Stomach (tissue), 8 donors: ENCODE measurements at regions not wholly inside any gene's neighbourhood (a gene's known extent, or its start where the extent isn't known, plus 50 kb on each side); places are given as distances from the start of the nearest gene placed in this dataset.
"Not testable (repeated sequence)": the region's sequence is repeated elsewhere in the genome, so short reads cannot be mapped to it uniquely, and the experiment has no call there.

Experiments
- DNase-seq, 2 donors: peaks; one replicate each; pipeline versions ENCODE4 v3.0.0 to v3.0.0-alpha.2; 2013 to 2019
- H3K27ac ChIP-seq, 5 donors: fragments of 200-600 bp in 4 of 5; sonication (generic) in 4 of 5; one replicate each; pipeline ENCODE4 v1.5.1; 2013 to 2019; ENCODE audit warnings: mild to moderate bottlenecking in 1 of 5, moderate library complexity in 1 of 5
- H3K27me3 ChIP-seq, 3 donors: fragments of 200-600 bp; sonication (generic); one replicate each; pipeline ENCODE4 v1.5.1; 2017 to 2019; ENCODE audit warnings: mixed run types in 1 of 3
- H3K36me3 ChIP-seq, 4 donors: fragments of 200-600 bp; sonication (generic); 1 replicate in 3 of 4; 2 replicates in 1 of 4; pipeline ENCODE4 v1.5.1; 2016 to 2019
- H3K4me1 ChIP-seq, 4 donors: fragments of 200-600 bp; sonication (generic); one replicate each; pipeline ENCODE4 v1.5.1; 2016 to 2019
- H3K4me3 ChIP-seq, 4 donors: fragments of 200-600 bp; sonication (generic) in 3 of 4; one replicate each; pipeline ENCODE4 v1.5.1; 2016 to 2019; ENCODE audit warnings: mild to moderate bottlenecking in 1 of 4
- H3K9me3 ChIP-seq, 4 donors: fragments of 200-600 bp; sonication (generic); one replicate each; pipeline ENCODE4 v1.5.1; 2016 to 2019
- EP300 ChIP-seq: sonication (generic); formaldehyde crosslinking; IDR thresholded peaks from one replicate; pipeline ENCODE4 v1.6.1; 2017; ENCODE audit warnings: antibody characterized with exemption
- POLR2A ChIP-seq, 4 donors: fragments of 450-650 bp; IDR thresholded peaks; one replicate each; pipeline ENCODE4 v1.6.1; 2016; ENCODE audit warnings: antibody characterized with exemption in 4 of 4, control low read depth in 2 of 4, mild to moderate bottlenecking in 1 of 4, moderate library complexity in 1 of 4
- POLR2AphosphoS5 ChIP-seq, 3 donors: sonication (generic); formaldehyde crosslinking; IDR thresholded peaks; one replicate each; pipeline ENCODE4 v1.6.1; 2016; ENCODE audit warnings: antibody characterized with exemption in 3 of 3
- WGBS, 5 donors: extraction: QIAGEN DNeasy Blood & Tissue Kit in 3 of 5; methylation state at CpG; one replicate each; pipeline versions ENCODE4 v1.1.5 to v1.1.7; 2013 to 2018; 5-methylcytosine and 5-hydroxymethylcytosine counted together
- intact Hi-C: fragments of 100-400 bp; cut with DNase I; formaldehyde crosslinking; loops from one replicate; pipeline ENCODE4 v1.15.1; 2023; ENCODE audit warnings: low total_unique reads
- TF ChIP-seq, protein P1 (sequence below), 7 experiments: fragments of 450-650 bp in 4 of 7; fragments of 200-600 bp in 3 of 7; sonication (generic) in 3 of 7; IDR thresholded peaks; one replicate each; pipeline ENCODE4 v1.5.1; 2016 to 2019; ENCODE audit warnings: antibody characterized with exemption in 7 of 7, control low read depth in 2 of 7, mild to moderate bottlenecking in 1 of 7
- donor health status: healthy with polysubstance abuse.
- donor health status: Bipolar disorder and iron deficiency.
- donor health status: healthy.

DNA sequence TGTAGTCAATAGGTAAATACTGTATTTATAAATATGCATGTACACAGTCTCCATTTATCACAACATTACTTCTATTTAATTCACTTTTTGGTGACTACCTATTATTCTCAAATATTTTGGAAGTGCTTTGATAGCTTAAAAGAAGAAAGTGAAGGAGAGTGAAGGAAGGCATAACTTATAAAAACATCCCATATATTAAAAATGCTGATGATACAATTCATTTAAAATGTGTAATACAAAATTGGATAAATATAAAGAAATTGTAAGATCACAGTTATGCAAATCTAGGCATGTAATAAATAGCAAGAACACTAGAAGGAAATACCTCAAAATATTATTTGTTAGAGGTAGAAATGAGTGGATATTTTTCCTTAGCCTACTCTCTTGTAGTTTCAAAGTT lies 111.6 kb upstream of the ADTRP start:
- TF ChIP-seq, protein P1, sequence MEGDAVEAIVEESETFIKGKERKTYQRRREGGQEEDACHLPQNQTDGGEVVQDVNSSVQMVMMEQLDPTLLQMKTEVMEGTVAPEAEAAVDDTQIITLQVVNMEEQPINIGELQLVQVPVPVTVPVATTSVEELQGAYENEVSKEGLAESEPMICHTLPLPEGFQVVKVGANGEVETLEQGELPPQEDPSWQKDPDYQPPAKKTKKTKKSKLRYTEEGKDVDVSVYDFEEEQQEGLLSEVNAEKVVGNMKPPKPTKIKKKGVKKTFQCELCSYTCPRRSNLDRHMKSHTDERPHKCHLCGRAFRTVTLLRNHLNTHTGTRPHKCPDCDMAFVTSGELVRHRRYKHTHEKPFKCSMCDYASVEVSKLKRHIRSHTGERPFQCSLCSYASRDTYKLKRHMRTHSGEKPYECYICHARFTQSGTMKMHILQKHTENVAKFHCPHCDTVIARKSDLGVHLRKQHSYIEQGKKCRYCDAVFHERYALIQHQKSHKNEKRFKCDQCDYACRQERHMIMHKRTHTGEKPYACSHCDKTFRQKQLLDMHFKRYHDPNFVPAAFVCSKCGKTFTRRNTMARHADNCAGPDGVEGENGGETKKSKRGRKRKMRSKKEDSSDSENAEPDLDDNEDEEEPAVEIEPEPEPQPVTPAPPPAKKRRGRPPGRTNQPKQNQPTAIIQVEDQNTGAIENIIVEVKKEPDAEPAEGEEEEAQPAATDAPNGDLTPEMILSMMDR (IDR thresholded peaks at IDR 0.05) = no peak
- no peak for TF ChIP-seq POLR2A (IDR thresholded peaks at IDR 0.05)
- no peak for TF ChIP-seq EP300
- TF ChIP-seq POLR2AphosphoS5 (IDR thresholded peaks at IDR 0.05) = no peak
- no peaks in the 10 kb centered on the region for H3K36me3 ChIP-seq
- DNase-seq = no peak
- intact Hi-C loops = no loop called here
- H3K4me3 ChIP-seq = no peak overlapping the region
- H3K27ac ChIP-seq = no peak overlapping the region
- H3K4me1 ChIP-seq = no peaks in the 10 kb centered on the region
- H3K27me3 ChIP-seq = no peaks in the 10 kb centered on the region
- H3K9me3 ChIP-seq = no peaks in the 10 kb centered on the region

DNA sequence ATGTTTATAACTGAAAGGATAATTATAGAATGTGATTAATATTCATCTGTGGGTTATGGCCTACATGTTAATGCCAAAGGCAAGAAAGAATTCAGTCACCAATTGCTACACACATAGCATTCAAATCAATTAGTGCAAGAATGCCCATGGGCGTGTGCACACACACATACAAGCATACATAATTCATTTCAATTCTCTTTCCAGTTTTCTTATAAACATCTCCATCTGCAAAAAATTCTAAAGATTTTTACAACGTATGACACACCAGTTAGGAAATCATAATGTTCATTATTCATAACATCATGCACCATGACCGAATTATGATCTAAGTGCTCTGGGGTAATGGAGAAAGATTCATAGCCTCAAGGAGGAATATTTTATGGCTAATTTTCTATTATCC lies 111.0 kb upstream of the ADTRP start:
- intact Hi-C loops = no loop called here
- TF ChIP-seq POLR2AphosphoS5 (IDR thresholded peaks at IDR 0.05) (no peak), POLR2A (IDR thresholded peaks at IDR 0.05) (no peak), EP300 (no peak)
- TF ChIP-seq, protein P1 (IDR thresholded peaks at IDR 0.05) = no peak
- no peak for DNase-seq
- Histone ChIP-seq H3K4me3 (no peak overlapping the region), H3K36me3 (no peaks in the 10 kb centered on the region), H3K9me3 (no peaks in the 10 kb centered on the region), H3K27me3 (no peaks in the 10 kb centered on the region), H3K27ac (no peak overlapping the region), H3K4me1 (no peaks in the 10 kb centered on the region)
- 61 to 95% (median 88%) methylated on average over 3 of the region's 3 CpGs for WGBS, 5 donors

DNA sequence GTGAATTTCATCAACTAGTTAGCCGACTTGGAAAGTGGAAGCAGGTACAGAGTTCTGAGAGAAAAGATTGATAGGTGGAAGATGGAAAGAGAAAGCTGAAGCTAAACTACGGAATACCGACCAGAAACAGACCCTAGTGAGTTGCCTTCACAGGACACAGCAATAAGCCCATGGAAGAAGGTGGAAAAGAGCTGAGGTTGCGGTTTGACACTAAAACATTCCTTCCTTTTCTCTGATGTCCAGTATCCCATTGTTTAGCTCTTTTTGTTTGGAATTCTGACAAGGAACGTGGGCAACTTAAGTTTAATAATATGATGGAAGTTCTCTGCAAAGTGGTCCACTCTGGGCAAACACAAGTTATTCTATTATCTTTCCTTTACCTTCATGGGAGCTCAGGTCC lies 110.1 kb upstream of the ADTRP start:
- DNase-seq = no peak
- Histone ChIP-seq H3K36me3 (no peaks in the 10 kb centered on the region), H3K4me3 (no peak overlapping the region), H3K27ac (no peak overlapping the region), H3K9me3 (no peaks in the 10 kb centered on the region), H3K4me1 (no peaks in the 10 kb centered on the region), H3K27me3 (no peaks in the 10 kb centered on the region)
- WGBS, 5 donors = 88 to 93% (median 90%) methylated on average over 5 of the region's 5 CpGs
- intact Hi-C loops = no loop called here
- TF ChIP-seq POLR2A (IDR thresholded peaks at IDR 0.05) = no peak
- TF ChIP-seq POLR2AphosphoS5 (IDR thresholded peaks at IDR 0.05) = no peak
- no peak for TF ChIP-seq EP300

DNA sequence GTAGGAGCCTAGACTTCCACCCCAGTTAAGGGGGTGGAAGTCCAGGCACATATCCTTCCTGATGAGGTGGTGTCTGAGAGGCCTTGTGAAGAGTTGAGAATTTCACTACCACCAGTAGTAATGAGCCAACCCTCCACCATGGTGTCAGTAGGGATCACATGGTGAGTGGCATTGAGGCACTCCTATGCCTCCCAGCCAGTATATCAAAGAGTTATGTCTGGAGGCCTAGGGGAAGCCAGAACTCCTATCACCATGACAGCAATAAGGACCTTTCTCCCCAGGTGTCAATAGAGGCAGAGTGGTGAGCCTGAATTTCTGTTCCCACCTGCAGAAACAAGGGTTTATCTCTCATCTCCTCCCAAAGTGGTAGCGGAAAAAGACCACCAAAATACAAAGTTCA lies 106.6 kb upstream of the ADTRP start:
- no peaks in the 10 kb centered on the region for H3K4me1 ChIP-seq
- DNase-seq = no peak
- H3K36me3 ChIP-seq = no peaks in the 10 kb centered on the region
- no peak overlapping the region for H3K4me3 ChIP-seq
- H3K9me3 ChIP-seq = no peaks in the 10 kb centered on the region
- TF ChIP-seq POLR2A (IDR thresholded peaks at IDR 0.05) = no peak
- no peak for TF ChIP-seq EP300
- TF ChIP-seq, protein P1 (IDR thresholded peaks at IDR 0.05) = no peak
- TF ChIP-seq POLR2AphosphoS5 (IDR thresholded peaks at IDR 0.05) = no peak
- H3K27me3 ChIP-seq = no peaks in the 10 kb centered on the region
- 85 to 97% (median 90%) methylated on average over 1 of the region's 1 CpG for WGBS, 5 donors
- intact Hi-C loops = no loop called here
- H3K27ac ChIP-seq = no peak overlapping the region

DNA sequence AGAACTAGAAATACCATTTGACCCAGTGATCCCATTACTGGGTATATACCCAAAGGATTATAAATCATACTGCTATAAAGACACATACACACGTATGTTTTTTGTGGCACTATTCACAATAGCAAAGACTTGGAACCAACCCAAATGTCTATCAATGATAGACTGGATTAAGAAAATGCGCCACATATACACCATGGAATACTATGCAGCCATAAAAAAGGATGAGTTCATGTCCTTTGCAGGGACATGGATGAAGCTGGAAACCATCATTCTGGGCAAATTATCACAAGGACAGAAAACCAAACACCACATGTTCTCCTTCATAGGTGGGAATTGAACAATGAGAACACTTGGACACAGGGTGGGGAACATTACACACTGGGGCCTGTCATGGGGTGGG lies 104.9 kb upstream of the ADTRP start:
- H3K9me3 ChIP-seq, H3K4me1 ChIP-seq, DNase-seq, H3K36me3 ChIP-seq, H3K27ac ChIP-seq, H3K4me3 ChIP-seq, intact Hi-C loops, H3K27me3 ChIP-seq: not testable (repeated sequence)
- WGBS, 5 donors = 50 to 96% (median 94%) methylated on average over 2 of the region's 2 CpGs

DNA sequence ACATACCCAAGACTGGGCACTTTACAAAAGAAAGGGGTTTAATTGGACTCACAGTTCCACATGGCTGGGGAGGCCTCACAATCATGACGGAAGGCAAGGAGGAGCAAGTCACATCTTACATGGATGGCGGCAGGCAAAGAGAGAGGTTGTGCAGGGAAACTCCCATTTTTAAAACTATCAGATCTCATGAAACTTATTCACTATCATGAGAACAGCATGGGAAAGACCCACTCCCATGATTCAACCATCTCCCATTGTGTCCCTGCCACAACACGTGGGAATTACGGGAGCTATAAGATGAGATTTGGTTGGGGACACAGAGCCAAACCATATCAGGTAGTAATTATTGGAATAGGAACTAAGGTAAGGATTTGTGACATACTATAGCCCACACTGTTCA lies 101.6 kb upstream of the ADTRP start:
- 93 to 97% (median 94%) methylated on average over 4 of the region's 4 CpGs for WGBS, 5 donors
- H3K4me3 ChIP-seq, H3K27me3 ChIP-seq, H3K9me3 ChIP-seq, DNase-seq, intact Hi-C loops, H3K36me3 ChIP-seq, H3K27ac ChIP-seq: not testable (repeated sequence)
- H3K4me1 ChIP-seq = peaks cover 0 to 16% (median 6%) of the 10 kb centered on the region in 4 donors
